ENCODE measurements at regions not wholly inside any gene's neighbourhood (a gene's known extent, or its start where the extent isn't known, plus 50 kb on each side); places are given as distances from the start of the nearest gene placed in this dataset.

- H3K27me3 Mint-ChIP-seq: peaks cover 4% of the 10 kb centered on the region
Observed at GRCh38 chr9:87064311-87064710, 117.0 kb upstream of the GAS1 start.

GRCh38 chr9:87065981-87066380 is 118.7 kb upstream of the GAS1 start:
- Mint-ChIP-seq H3K4me1 (no peaks in the 10 kb centered on the region), H3K36me3 (ENCODE audit: low read depth) (no peaks in the 10 kb centered on the region), H3K27ac (no peak overlapping the region), H3K4me3 (no peak overlapping the region), H3K9me3 (no peaks in the 10 kb centered on the region), H3K27me3 (peaks cover 8% of the 10 kb centered on the region)
- no peak for ATAC-seq (replicated peaks)

More at GRCh38 chr9:87064311-87064710, 117.0 kb upstream of the GAS1 start:
- Mint-ChIP-seq H3K36me3 (ENCODE audit: low read depth) (no peaks in the 10 kb centered on the region), H3K9me3 (no peaks in the 10 kb centered on the region), H3K4me3 (no peak overlapping the region), H3K4me1 (no peaks in the 10 kb centered on the region), H3K27ac (no peak overlapping the region)
- ATAC-seq (replicated peaks): no peak

GRCh38 chr9:87067426-87067825 is 120.1 kb upstream of the GAS1 start:
- Mint-ChIP-seq H3K4me1 (no peaks in the 10 kb centered on the region), H3K4me3 (no peak overlapping the region), H3K9me3 (no peaks in the 10 kb centered on the region), H3K36me3 (ENCODE audit: low read depth) (no peaks in the 10 kb centered on the region), H3K27me3 (peaks cover 8% of the 10 kb centered on the region), H3K27ac (no peak overlapping the region)
- no peak for ATAC-seq (replicated peaks)

GRCh38 chr9:87068177-87068840 is 121.0 kb upstream of the GAS1 start:
- no peak for ATAC-seq (replicated peaks)
- no peaks in the 10 kb centered on the region for H3K9me3 Mint-ChIP-seq
- no peak overlapping the region for H3K27ac Mint-ChIP-seq
- no peak overlapping the region for H3K4me3 Mint-ChIP-seq
- peaks cover 8% of the 10 kb centered on the region for H3K27me3 Mint-ChIP-seq
- H3K36me3 Mint-ChIP-seq (ENCODE audit: low read depth): no peaks in the 10 kb centered on the region
- H3K4me1 Mint-ChIP-seq: no peaks in the 10 kb centered on the region

- Mint-ChIP-seq H3K9me3 (no peaks in the 10 kb centered on the region), H3K4me1 (no peaks in the 10 kb centered on the region), H3K36me3 (ENCODE audit: low read depth) (no peaks in the 10 kb centered on the region), H3K27me3 (peaks cover 8% of the 10 kb centered on the region), H3K27ac (no peak overlapping the region), H3K4me3 (no peak overlapping the region)
- no peak for ATAC-seq (replicated peaks)
Observed at GRCh38 chr9:87069690-87070089, 122.4 kb upstream of the GAS1 start.

GRCh38 chr9:87070336-87070735 is 123.0 kb upstream of the GAS1 start:
- peaks cover 8% of the 10 kb centered on the region for H3K27me3 Mint-ChIP-seq
- H3K4me3 Mint-ChIP-seq: no peak overlapping the region
- no peaks in the 10 kb centered on the region for H3K4me1 Mint-ChIP-seq
- no peaks in the 10 kb centered on the region for H3K36me3 Mint-ChIP-seq (ENCODE audit: low read depth)
- H3K27ac Mint-ChIP-seq: no peak overlapping the region
- no peak for ATAC-seq (replicated peaks)
- H3K9me3 Mint-ChIP-seq: no peaks in the 10 kb centered on the region

- no peaks in the 10 kb centered on the region for H3K4me1 Mint-ChIP-seq
- ATAC-seq (replicated peaks): no peak
- H3K36me3 Mint-ChIP-seq (ENCODE audit: low read depth): no peaks in the 10 kb centered on the region
- peaks cover 8% of the 10 kb centered on the region for H3K27me3 Mint-ChIP-seq
- H3K9me3 Mint-ChIP-seq: no peaks in the 10 kb centered on the region
- H3K27ac Mint-ChIP-seq: no peak overlapping the region
- no peak overlapping the region for H3K4me3 Mint-ChIP-seq
Observed at GRCh38 chr9:87071473-87071872, 124.2 kb upstream of the GAS1 start.

GRCh38 chr9:87073692-87074091 is 126.4 kb upstream of the GAS1 start:
- H3K36me3 Mint-ChIP-seq (ENCODE audit: low read depth): no peaks in the 10 kb centered on the region
- no peak overlapping the region for H3K27ac Mint-ChIP-seq
- peaks cover 8% of the 10 kb centered on the region for H3K27me3 Mint-ChIP-seq
- H3K4me1 Mint-ChIP-seq: no peaks in the 10 kb centered on the region
- no peak for ATAC-seq (replicated peaks)
- H3K4me3 Mint-ChIP-seq: no peak overlapping the region
- no peaks in the 10 kb centered on the region for H3K9me3 Mint-ChIP-seq

- H3K27ac Mint-ChIP-seq: no peak overlapping the region
- H3K9me3 Mint-ChIP-seq: peaks cover 3% of the 10 kb centered on the region
- no peak overlapping the region for H3K4me3 Mint-ChIP-seq
- H3K4me1 Mint-ChIP-seq: no peaks in the 10 kb centered on the region
- H3K27me3 Mint-ChIP-seq: peaks cover 4% of the 10 kb centered on the region
- no peaks in the 10 kb centered on the region for H3K36me3 Mint-ChIP-seq (ENCODE audit: low read depth)
- no peak for ATAC-seq (replicated peaks)
Observed at GRCh38 chr9:87075537-87075936, 128.2 kb upstream of the GAS1 start.

- no peak overlapping the region for H3K27ac Mint-ChIP-seq
- H3K4me3 Mint-ChIP-seq: no peak overlapping the region
- no peaks in the 10 kb centered on the region for H3K36me3 Mint-ChIP-seq (ENCODE audit: low read depth)
- H3K9me3 Mint-ChIP-seq: peaks cover 3% of the 10 kb centered on the region
- no peaks in the 10 kb centered on the region for H3K4me1 Mint-ChIP-seq
- H3K27me3 Mint-ChIP-seq: no peaks in the 10 kb centered on the region
- ATAC-seq (replicated peaks): no peak
Observed at GRCh38 chr9:87076825-87077224, 129.5 kb upstream of the GAS1 start.

- H3K4me1 Mint-ChIP-seq: no peaks in the 10 kb centered on the region
- H3K36me3 Mint-ChIP-seq (ENCODE audit: low read depth): no peaks in the 10 kb centered on the region
- ATAC-seq (replicated peaks): no peak
- H3K9me3 Mint-ChIP-seq: peaks cover 3% of the 10 kb centered on the region
- no peak overlapping the region for H3K4me3 Mint-ChIP-seq
- no peak overlapping the region for H3K27ac Mint-ChIP-seq
- H3K27me3 Mint-ChIP-seq: no peaks in the 10 kb centered on the region
Observed at GRCh38 chr9:87077986-87078385, 130.7 kb upstream of the GAS1 start.

- H3K9me3 Mint-ChIP-seq: peaks cover 3% of the 10 kb centered on the region
- ATAC-seq (replicated peaks): no peak
- no peaks in the 10 kb centered on the region for H3K36me3 Mint-ChIP-seq (ENCODE audit: low read depth)
- no peaks in the 10 kb centered on the region for H3K4me1 Mint-ChIP-seq
- no peak overlapping the region for H3K27ac Mint-ChIP-seq
- H3K4me3 Mint-ChIP-seq: no peak overlapping the region
- no peaks in the 10 kb centered on the region for H3K27me3 Mint-ChIP-seq
Observed at GRCh38 chr9:87080512-87081264, 133.4 kb upstream of the GAS1 start.

GRCh38 chr9:87081503-87081902 is 134.2 kb upstream of the GAS1 start:
- Mint-ChIP-seq H3K9me3 (peaks cover 3% of the 10 kb centered on the region), H3K27ac (no peak overlapping the region), H3K4me3 (no peak overlapping the region), H3K27me3 (no peaks in the 10 kb centered on the region), H3K4me1 (no peaks in the 10 kb centered on the region), H3K36me3 (ENCODE audit: low read depth) (no peaks in the 10 kb centered on the region)
- no peak for ATAC-seq (replicated peaks)

- peaks cover 3% of the 10 kb centered on the region for H3K9me3 Mint-ChIP-seq
- no peaks in the 10 kb centered on the region for H3K36me3 Mint-ChIP-seq (ENCODE audit: low read depth)
- no peak overlapping the region for H3K4me3 Mint-ChIP-seq
- H3K4me1 Mint-ChIP-seq: no peaks in the 10 kb centered on the region
- H3K27me3 Mint-ChIP-seq: no peaks in the 10 kb centered on the region
- H3K27ac Mint-ChIP-seq: no peak overlapping the region
- no peak for ATAC-seq (replicated peaks)
Observed at GRCh38 chr9:87083986-87084385, 136.7 kb upstream of the GAS1 start.

- Mint-ChIP-seq H3K4me1 (no peaks in the 10 kb centered on the region), H3K27me3 (no peaks in the 10 kb centered on the region), H3K9me3 (peaks cover 2% of the 10 kb centered on the region), H3K27ac (no peak overlapping the region), H3K4me3 (no peak overlapping the region), H3K36me3 (ENCODE audit: low read depth) (no peaks in the 10 kb centered on the region)
- no peak for ATAC-seq (replicated peaks)
Observed at GRCh38 chr9:87084407-87084806, 137.1 kb upstream of the GAS1 start.
